SU-DHL-6 (cell line): ENCODE measurements at regions not wholly inside any gene's neighbourhood (a gene's known extent, or its start where the extent isn't known, plus 50 kb on each side); places are given as distances from the start of the nearest gene placed in this dataset.

ENCODE experiments used
- H2AFZ ChIP-seq: fragments of 200-600 bp; sonication (generic); 2 replicates; pipeline ENCODE4 v1.6.1; 2014; ENCODE audit warnings: low read depth, mild to moderate bottlenecking, moderate library complexity, mixed read lengths, antibody characterized with exemption, low read length; ENCODE audit not compliant: severe bottlenecking
- H3F3A ChIP-seq: fragments of 200-600 bp; shearing (Covaris generic); 2 replicates; pipeline ENCODE4 v1.6.0; 2016; ENCODE audit warnings: antibody characterized with exemption, mild to moderate bottlenecking; ENCODE audit not compliant: insufficient read depth
- H3K27ac ChIP-seq: fragments of 200-600 bp; sonication (generic); 2 replicates; pipeline ENCODE4 v1.5.1; 2016; ENCODE audit warnings: low read depth, mild to moderate bottlenecking, low read length, moderate library complexity, mixed read lengths
- H3K27me3 ChIP-seq: fragments of 200-600 bp; sonication (generic), shearing (Covaris generic); 2 replicates; pipeline ENCODE4 v1.6.0; 2014; ENCODE audit warnings: mild to moderate bottlenecking, low read length
- H3K36me3 ChIP-seq: fragments of 200-600 bp; sonication (generic); 2 replicates; pipeline ENCODE4 v1.6.1; 2014; ENCODE audit warnings: mild to moderate bottlenecking, low read length, mixed read lengths
- H3K4me2 ChIP-seq: fragments of 300-600, 200-600 bp; shearing (Covaris generic), sonication (generic); 2 replicates; pipeline ENCODE4 v1.6.0; 2014; ENCODE audit warnings: low read length, low read depth, mild to moderate bottlenecking; ENCODE audit not compliant: poor library complexity, severe bottlenecking
- H3K4me3 ChIP-seq: fragments of 200-600 bp; sonication (generic); 2 replicates; pipeline ENCODE4 v1.5.1; 2014; ENCODE audit warnings: antibody characterized with exemption, low read length, mild to moderate bottlenecking, mixed read lengths; ENCODE audit not compliant: insufficient read depth, poor library complexity, severe bottlenecking
- H3K79me2 ChIP-seq: fragments of 200-600 bp; sonication (generic); 2 replicates; pipeline ENCODE4 v1.6.1; 2014; ENCODE audit warnings: mild to moderate bottlenecking, low read length, moderate library complexity; ENCODE audit not compliant: insufficient read depth
- H3K9ac ChIP-seq: fragments of 200-600 bp; sonication (generic); 2 replicates; pipeline ENCODE4 v1.7.0; 2014; ENCODE audit warnings: mild to moderate bottlenecking, low read length
- H3K9me2 ChIP-seq: fragments of 200-600 bp; sonication (generic); replicated peaks from 2 replicates; pipeline ENCODE4 v1.6.1; 2014; ENCODE audit warnings: low read length; ENCODE audit not compliant: insufficient read depth
- H3K9me3 ChIP-seq: fragments of 200-600 bp; sonication (generic); 2 replicates; pipeline ENCODE4 v1.6.1; 2014; ENCODE audit warnings: low read length, mixed read lengths; ENCODE audit not compliant: insufficient read depth
- H4K20me1 ChIP-seq: fragments of 200-600 bp; sonication (generic); 2 replicates; pipeline ENCODE4 v1.6.1; 2014; ENCODE audit warnings: low read depth, mild to moderate bottlenecking, antibody characterized with exemption, low read length, moderate library complexity, mixed read lengths
- CTCF ChIP-seq: fragments of 200-600 bp; sonication (generic); IDR thresholded peaks from one replicate; pipeline ENCODE4 v1.5.1; 2017; ENCODE audit warnings: antibody characterized with exemption, mild to moderate bottlenecking, low read length, moderate library complexity; ENCODE audit not compliant: insufficient read depth, poor library complexity, severe bottlenecking
- EZH2phosphoT487 ChIP-seq: fragments of 200-600 bp; sonication (generic), shearing (Covaris generic); conservative IDR thresholded peaks from 2 replicates; pipeline ENCODE4 v1.6.1; 2018; ENCODE audit warnings: mild to moderate bottlenecking, antibody characterized with exemption, low read length, moderate library complexity, mixed read lengths

GRCh38 chr5:74072646-74073045, 446.6 kb downstream of the ARHGEF28 start:
- no peaks in the 10 kb centered on the region for H3F3A ChIP-seq
- no peaks in the 10 kb centered on the region for H3K79me2 ChIP-seq
- no peaks in the 10 kb centered on the region for H3K9me3 ChIP-seq
- H3K9me2 ChIP-seq: no peaks in the 10 kb centered on the region
- H3K27ac ChIP-seq: no peak overlapping the region
- H3K27me3 ChIP-seq: no peaks in the 10 kb centered on the region
- H3K4me2 ChIP-seq: no peak overlapping the region
- H2AFZ ChIP-seq: no peak overlapping the region
- no peak overlapping the region for H3K9ac ChIP-seq
- no peaks in the 10 kb centered on the region for H4K20me1 ChIP-seq
- H3K4me3 ChIP-seq: no peak overlapping the region
- no peak for TF ChIP-seq EZH2phosphoT487
- no peak for TF ChIP-seq CTCF
- H3K36me3 ChIP-seq: no peaks in the 10 kb centered on the region

- H3K4me3 ChIP-seq: no peak overlapping the region
- TF ChIP-seq EZH2phosphoT487 (no peak), CTCF (no peak)
- no peak overlapping the region for H3K4me2 ChIP-seq
- no peaks in the 10 kb centered on the region for H3K9me2 ChIP-seq
- no peak overlapping the region for H2AFZ ChIP-seq
- no peaks in the 10 kb centered on the region for H3K36me3 ChIP-seq
- H4K20me1 ChIP-seq: no peaks in the 10 kb centered on the region
- no peaks in the 10 kb centered on the region for H3K27me3 ChIP-seq
- no peaks in the 10 kb centered on the region for H3F3A ChIP-seq
- no peak overlapping the region for H3K27ac ChIP-seq
- no peak overlapping the region for H3K9ac ChIP-seq
- no peaks in the 10 kb centered on the region for H3K9me3 ChIP-seq
- H3K79me2 ChIP-seq: no peaks in the 10 kb centered on the region
These were observed 444.8 kb downstream of the ARHGEF28 start for GRCh38 chr5:74070766-74071165.

- H3K27me3 ChIP-seq: no peaks in the 10 kb centered on the region
- no peaks in the 10 kb centered on the region for H3K79me2 ChIP-seq
- no peak overlapping the region for H3K4me3 ChIP-seq
- no peaks in the 10 kb centered on the region for H3F3A ChIP-seq
- no peaks in the 10 kb centered on the region for H3K9me2 ChIP-seq
- H3K27ac ChIP-seq: no peak overlapping the region
- no peak overlapping the region for H2AFZ ChIP-seq
- no peak overlapping the region for H3K4me2 ChIP-seq
- TF ChIP-seq EZH2phosphoT487 (no peak), CTCF (no peak)
- no peak overlapping the region for H3K9ac ChIP-seq
- H4K20me1 ChIP-seq: no peaks in the 10 kb centered on the region
- H3K36me3 ChIP-seq: no peaks in the 10 kb centered on the region
- H3K9me3 ChIP-seq: no peaks in the 10 kb centered on the region
These were observed 443.7 kb downstream of the ARHGEF28 start for GRCh38 chr5:74069741-74070140.
